ENCODE measurements at regions not wholly inside any gene's neighbourhood (a gene's known extent, or its start where the extent isn't known, plus 50 kb on each side); places are given as distances from the start of the nearest gene placed in this dataset.
A peak's percentile ranks its signal among the peaks of the same experiment; 100 is the strongest.

GRCh38 chr11:135075740-135076139, 663.7 kb upstream of the B3GAT1 start:
- Histone ChIP-seq H3K4me3 (no peak overlapping the region), H3K4me1 (no peaks in the 10 kb centered on the region), H3K9me3 (no peaks in the 10 kb centered on the region), H3K27ac (no peak overlapping the region), H3K36me3 (no peaks in the 10 kb centered on the region), H3K27me3 (no peaks in the 10 kb centered on the region)
- peak; percentile 95 for ATAC-seq
- TF ChIP-seq CTCF (IDR thresholded peaks at IDR 0.05): peak; percentile 65
- intact Hi-C loops (cut with DNase I): no loop called here
- peak; percentile 86 for DNase-seq

GRCh38 chr11:135074397-135074998, 662.5 kb upstream of the B3GAT1 start:
- no peaks in the 10 kb centered on the region for H3K36me3 ChIP-seq
- H3K4me1 ChIP-seq: no peaks in the 10 kb centered on the region
- H3K27ac ChIP-seq: no peak overlapping the region
- TF ChIP-seq CTCF (IDR thresholded peaks at IDR 0.05): no peak
- ATAC-seq: no peak
- DNase-seq: no peak
- no peak overlapping the region for H3K4me3 ChIP-seq
- intact Hi-C loops (cut with DNase I): no loop called here
- no peaks in the 10 kb centered on the region for H3K27me3 ChIP-seq
- H3K9me3 ChIP-seq: no peaks in the 10 kb centered on the region

- ATAC-seq (no peak), DNase-seq (peak; percentile 56)
- Histone ChIP-seq H3K36me3 (no peaks in the 10 kb centered on the region), H3K9me3 (no peaks in the 10 kb centered on the region), H3K4me1 (no peaks in the 10 kb centered on the region), H3K4me3 (no peak overlapping the region), H3K27me3 (no peaks in the 10 kb centered on the region), H3K27ac (no peak overlapping the region)
- TF ChIP-seq CTCF (IDR thresholded peaks at IDR 0.05): no peak
- intact Hi-C loops (cut with DNase I): no loop called here
Observed at GRCh38 chr11:135073870-135074269, 661.8 kb upstream of the B3GAT1 start.

- intact Hi-C loops (cut with DNase I): no loop called here
- Histone ChIP-seq H3K36me3 (no peaks in the 10 kb centered on the region), H3K4me3 (no peak overlapping the region), H3K27me3 (no peaks in the 10 kb centered on the region), H3K4me1 (no peaks in the 10 kb centered on the region), H3K9me3 (no peaks in the 10 kb centered on the region), H3K27ac (no peak overlapping the region)
- no peak for DNase-seq
- no peak for TF ChIP-seq CTCF (IDR thresholded peaks at IDR 0.05)
- no peak for ATAC-seq
Observed at GRCh38 chr11:135073381-135073780, 661.3 kb upstream of the B3GAT1 start.

- intact Hi-C loops (cut with DNase I): no loop called here
Observed at GRCh38 chr11:135069890-135070289, 657.8 kb upstream of the B3GAT1 start.

More at GRCh38 chr11:135069890-135070289, 657.8 kb upstream of the B3GAT1 start:
- no peaks in the 10 kb centered on the region for H3K9me3 ChIP-seq
- no peak overlapping the region for H3K4me3 ChIP-seq
- H3K4me1 ChIP-seq: no peaks in the 10 kb centered on the region
- H3K36me3 ChIP-seq: no peaks in the 10 kb centered on the region
- TF ChIP-seq CTCF (IDR thresholded peaks at IDR 0.05): no peak
- no peaks in the 10 kb centered on the region for H3K27me3 ChIP-seq
- ATAC-seq (peak; percentile 76), DNase-seq (peak; percentile 46)
- H3K27ac ChIP-seq: no peak overlapping the region

Data from upper lobe of right lung (tissue), 1 donor.